Endodermal cell (in vitro differentiated cells): ENCODE measurements at regions not wholly inside any gene's neighbourhood (a gene's known extent, or its start where the extent isn't known, plus 50 kb on each side); places are given as distances from the start of the nearest gene placed in this dataset.

Source experiments
- DNase-seq: peaks from one replicate; pipeline ENCODE4 v3.0.0-alpha.2; 2017
- H3K27ac ChIP-seq: 2 replicates; pipeline ENCODE4 v1.5.1; 2013; ENCODE audit warnings: mild to moderate bottlenecking, low read depth, low read length, moderate library complexity
- H3K27me3 ChIP-seq: 2 replicates; pipeline ENCODE4 v1.6.1; 2013; ENCODE audit warnings: mild to moderate bottlenecking, low read length, moderate library complexity; ENCODE audit not compliant: insufficient read depth, control insufficient read depth, poor library complexity, severe bottlenecking
- H3K36me3 ChIP-seq: 2 replicates; pipeline ENCODE4 v1.7.0; 2013; ENCODE audit warnings: mild to moderate bottlenecking, low read length, moderate library complexity; ENCODE audit not compliant: control insufficient read depth, insufficient read depth
- H3K4me1 ChIP-seq: one replicate; pipeline ENCODE4 v1.7.0; 2013; ENCODE audit warnings: low read length; ENCODE audit not compliant: control insufficient read depth, insufficient read depth
- H3K4me3 ChIP-seq: 2 replicates; pipeline ENCODE4 v1.5.1; 2013; ENCODE audit warnings: mild to moderate bottlenecking, low read length, moderate library complexity
- H3K9ac ChIP-seq: 2 replicates; pipeline ENCODE4 v1.6.1; 2013; ENCODE audit warnings: mild to moderate bottlenecking, low read length, moderate library complexity; ENCODE audit not compliant: poor library complexity, severe bottlenecking; ENCODE audit errors: extremely low read depth
- H3K9me3 ChIP-seq: 2 replicates; pipeline ENCODE4 v1.6.1; 2013; ENCODE audit warnings: mild to moderate bottlenecking, low read length, moderate library complexity; ENCODE audit not compliant: control insufficient read depth
- H3K27ac Mint-ChIP-seq: 2 replicates; pipeline ENCODE4 v1.8.0; 2020; ENCODE audit warnings: mixed read lengths
- H3K27me3 Mint-ChIP-seq: 2 replicates; pipeline ENCODE4 v1.8.0; 2021; ENCODE audit warnings: mild to moderate bottlenecking, mixed read lengths; ENCODE audit not compliant: insufficient read depth
- H3K36me3 Mint-ChIP-seq: 2 replicates; pipeline ENCODE4 v1.8.0; 2020; ENCODE audit warnings: low read depth, mixed read lengths
- H3K4me1 Mint-ChIP-seq: 2 replicates; pipeline ENCODE4 v1.8.0; 2020; ENCODE audit warnings: mixed read lengths
- H3K4me3 Mint-ChIP-seq: 2 replicates; pipeline ENCODE4 v1.8.0; 2020; ENCODE audit warnings: mild to moderate bottlenecking, moderate library complexity, mixed read lengths
- H3K9me3 Mint-ChIP-seq: 2 replicates; pipeline ENCODE4 v1.8.0; 2020; ENCODE audit warnings: mild to moderate bottlenecking, mixed read lengths
- CTCF ChIP-seq: fragments of 200-600 bp; sonication (generic); conservative IDR thresholded peaks from 2 replicates; pipeline ENCODE4 v1.5.0; 2021; ENCODE audit warnings: antibody characterized with exemption, mild to moderate bottlenecking
- WGBS, 2 experiments: methylation state at CpG; one replicate each; pipeline versions ENCODE4 v1.1.5 to v1.1.7; 2013; ENCODE audit warnings: missing lambda C conversion rate in 2 of 2, mixed read lengths in 1 of 2; ENCODE audit not compliant: insufficient coverage in 1 of 2, insufficient read length in 1 of 2; 5-methylcytosine and 5-hydroxymethylcytosine counted together

GRCh38 chr3:160069986-160070385, 81.4 kb downstream of the IL12A start:
- 88 to 100% methylated on average over 1 to 3 of the region's 3 CpGs for WGBS, 2 experiments
- no peaks in the 10 kb centered on the region for H3K4me1 ChIP-seq
- no peaks in the 10 kb centered on the region for H3K9me3 Mint-ChIP-seq
- no peak overlapping the region for H3K27ac Mint-ChIP-seq
- H3K4me3 ChIP-seq, result no peak overlapping the region
- no peak overlapping the region for H3K4me3 Mint-ChIP-seq
- DNase-seq, result no peak
- H3K4me1 Mint-ChIP-seq, result peaks cover 10% of the 10 kb centered on the region
- H3K36me3 Mint-ChIP-seq, result no peaks in the 10 kb centered on the region
- H3K27ac ChIP-seq, result no peak overlapping the region
- no peaks in the 10 kb centered on the region for H3K36me3 ChIP-seq
- no peaks in the 10 kb centered on the region for H3K27me3 Mint-ChIP-seq
- no peak overlapping the region for H3K9ac ChIP-seq
- TF ChIP-seq CTCF, result no peak
- H3K27me3 ChIP-seq, result no peaks in the 10 kb centered on the region
- H3K9me3 ChIP-seq, result no peaks in the 10 kb centered on the region

GRCh38 chr3:160076519-160076918, 87.9 kb downstream of the IL12A start:
- Histone ChIP-seq H3K9me3 (peaks cover 8% of the 10 kb centered on the region), H3K4me1 (no peaks in the 10 kb centered on the region), H3K36me3 (no peaks in the 10 kb centered on the region), H3K27me3 (no peaks in the 10 kb centered on the region), H3K27ac (no peak overlapping the region), H3K4me3 (no peak overlapping the region), H3K9ac (no peak overlapping the region)
- Mint-ChIP-seq H3K27ac (no peak overlapping the region), H3K36me3 (no peaks in the 10 kb centered on the region), H3K4me3 (no peak overlapping the region), H3K27me3 (no peaks in the 10 kb centered on the region), H3K4me1 (no peaks in the 10 kb centered on the region), H3K9me3 (no peaks in the 10 kb centered on the region)
- TF ChIP-seq CTCF, result no peak
- DNase-seq, result no peak
- WGBS, 2 experiments, result 92 to 95% methylated on average over 2 to 3 of the region's 3 CpGs

DNA sequence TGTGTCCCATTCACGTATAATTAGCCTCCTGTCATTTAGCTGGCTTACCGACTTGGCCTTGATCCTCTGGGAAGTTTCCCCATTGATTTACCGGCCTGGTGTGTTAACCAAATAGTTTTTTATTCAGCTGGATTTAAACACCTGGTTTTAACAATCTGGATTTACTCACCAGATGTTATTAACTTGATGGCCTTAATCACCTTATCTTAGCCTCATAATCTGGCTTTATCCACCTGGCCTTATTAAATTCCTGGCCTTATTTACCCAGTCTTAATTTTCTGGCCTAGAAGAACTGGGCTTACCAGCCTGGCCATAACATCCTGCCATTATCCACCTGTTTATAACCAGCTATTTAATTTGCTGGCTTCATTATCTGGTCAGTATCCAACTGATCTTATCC, 89.9 kb downstream of the IL12A start:
- Histone ChIP-seq H3K27me3 (no peaks in the 10 kb centered on the region), H3K9me3 (peaks cover 12% of the 10 kb centered on the region), H3K4me1 (no peaks in the 10 kb centered on the region), H3K4me3 (no peak overlapping the region), H3K27ac (no peak overlapping the region), H3K9ac (no peak overlapping the region), H3K36me3 (no peaks in the 10 kb centered on the region)
- Mint-ChIP-seq H3K4me1 (no peaks in the 10 kb centered on the region), H3K27me3 (no peaks in the 10 kb centered on the region), H3K4me3 (no peak overlapping the region), H3K36me3 (no peaks in the 10 kb centered on the region), H3K27ac (no peak overlapping the region), H3K9me3 (peaks cover 6% of the 10 kb centered on the region)
- no peak for TF ChIP-seq CTCF
- no peak for DNase-seq
- 93 to 100% methylated on average over 3 of the region's 3 CpGs for WGBS, 2 experiments
